HEK293T (cell line): ENCODE measurements at regions not wholly inside any gene's neighbourhood (a gene's known extent, or its start where the extent isn't known, plus 50 kb on each side); places are given as distances from the start of the nearest gene placed in this dataset.
"Not testable (repeated sequence)": the region's sequence is repeated elsewhere in the genome, so short reads cannot be mapped to it uniquely, and the experiment has no call there.

ENCODE experiments used
- CTCF ChIA-PET: fragments of 350-600 bp; formaldehyde crosslinking; extraction: SDS; loops from one replicate; lab custom pipeline; 2021; ENCODE audit warnings: antibody characterized with exemption, inconsistent platforms; lab: Yijun Ruan, JAX
- POLR2A ChIA-PET: fragments of 350-600 bp; formaldehyde crosslinking; extraction: SDS; loops from one replicate; lab custom pipeline; 2020; ENCODE audit warnings: antibody characterized with exemption, inconsistent platforms; lab: Yijun Ruan, JAX
- DNase-seq: peaks from one replicate; pipeline ENCODE4 v3.0.0; 2012; ENCODE audit warnings: mixed read lengths; ENCODE audit errors: extremely low spot score
- ARNT ChIP-seq: fragments of 450-650 bp; IDR thresholded peaks from 2 replicates; pipeline ENCODE4 v1.6.1; 2017; ENCODE audit warnings: mild to moderate bottlenecking
- BHLHE40 ChIP-seq: fragments of 450-650 bp; IDR thresholded peaks from 2 replicates; pipeline ENCODE4 v1.6.1; 2016; ENCODE audit warnings: mild to moderate bottlenecking, moderate library complexity, borderline replicate concordance
- CTBP1 ChIP-seq: fragments of 450-650 bp; IDR thresholded peaks from 2 replicates; pipeline ENCODE4 v1.6.1; 2016; ENCODE audit warnings: borderline replicate concordance
- ELF4 ChIP-seq: fragments of 450-650 bp; IDR thresholded peaks from 2 replicates; pipeline ENCODE4 v1.6.1; 2017; ENCODE audit warnings: antibody characterized with exemption
- FOXA1 ChIP-seq: fragments of 450-650 bp; IDR thresholded peaks from 2 replicates; pipeline ENCODE4 v1.6.1; 2016; ENCODE audit warnings: mild to moderate bottlenecking
- FOXK2 ChIP-seq: fragments of 450-650 bp; IDR thresholded peaks from 2 replicates; pipeline ENCODE4 v1.6.1; 2016; ENCODE audit warnings: mild to moderate bottlenecking
- FOXM1 ChIP-seq: fragments of 450-650 bp; IDR thresholded peaks from 2 replicates; pipeline ENCODE4 v1.6.1; 2017; ENCODE audit warnings: mild to moderate bottlenecking, borderline replicate concordance
- HDGF ChIP-seq: fragments of 450-650 bp; IDR thresholded peaks from 2 replicates; pipeline ENCODE4 v1.6.1; 2017; ENCODE audit warnings: antibody characterized with exemption, borderline replicate concordance
- L3MBTL2 ChIP-seq: fragments of 450-650 bp; conservative IDR thresholded peaks from 2 replicates; pipeline ENCODE4 v1.6.1; 2016; ENCODE audit warnings: mild to moderate bottlenecking
- LEF1 ChIP-seq: fragments of 450-650 bp; IDR thresholded peaks from 2 replicates; pipeline ENCODE4 v1.6.1; 2017; ENCODE audit warnings: mild to moderate bottlenecking, borderline replicate concordance
- NFRKB ChIP-seq: fragments of 450-650 bp; IDR thresholded peaks from 2 replicates; pipeline ENCODE4 v1.6.1; 2016; ENCODE audit warnings: mild to moderate bottlenecking, moderate library complexity
- SP1 ChIP-seq: fragments of 450-650 bp; IDR thresholded peaks from 2 replicates; pipeline ENCODE4 v1.6.1; 2017
- SUZ12 ChIP-seq: fragments of 450-650 bp; IDR thresholded peaks from 2 replicates; pipeline ENCODE4 v1.6.1; 2016; ENCODE audit warnings: mild to moderate bottlenecking
- TARDBP ChIP-seq: fragments of 450-650 bp; IDR thresholded peaks from 2 replicates; pipeline ENCODE4 v1.6.1; 2016
- ZNF384 ChIP-seq: fragments of 450-650 bp; IDR thresholded peaks from 2 replicates; pipeline ENCODE4 v1.6.1; 2016
- TF ChIP-seq, protein P1 (sequence below): fragments of 450-650 bp; IDR thresholded peaks from 2 replicates; pipeline ENCODE4 v1.6.1; 2016

- POLR2A ChIA-PET = no interaction called here
- CTCF ChIA-PET = no interaction called here
- DNase-seq = no peak
- TF ChIP-seq SUZ12 (no peak), HDGF (no peak), FOXK2 (no peak)
- TF ChIP-seq, protein P1, sequence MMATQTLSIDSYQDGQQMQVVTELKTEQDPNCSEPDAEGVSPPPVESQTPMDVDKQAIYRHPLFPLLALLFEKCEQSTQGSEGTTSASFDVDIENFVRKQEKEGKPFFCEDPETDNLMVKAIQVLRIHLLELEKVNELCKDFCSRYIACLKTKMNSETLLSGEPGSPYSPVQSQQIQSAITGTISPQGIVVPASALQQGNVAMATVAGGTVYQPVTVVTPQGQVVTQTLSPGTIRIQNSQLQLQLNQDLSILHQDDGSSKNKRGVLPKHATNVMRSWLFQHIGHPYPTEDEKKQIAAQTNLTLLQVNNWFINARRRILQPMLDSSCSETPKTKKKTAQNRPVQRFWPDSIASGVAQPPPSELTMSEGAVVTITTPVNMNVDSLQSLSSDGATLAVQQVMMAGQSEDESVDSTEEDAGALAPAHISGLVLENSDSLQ = peak; percentile 31; the same call in 1 of the 2 replicates
Observed at GRCh38 chr14:58920230-58920629, 268.2 kb upstream of the DAAM1 start.

GRCh38 chr14:58922201-58922940 lies 266.1 kb upstream of the DAAM1 start:
- CTCF ChIA-PET, DNase-seq, POLR2A ChIA-PET: not testable (repeated sequence)

GRCh38 chr14:58923751-58924405 lies 264.6 kb upstream of the DAAM1 start:
- DNase-seq = no peak
- TF ChIP-seq NFRKB = no peak
- TF ChIP-seq, protein P1 = no peak
- TF ChIP-seq HDGF = no peak
- TF ChIP-seq FOXK2 = no peak
- no peak for TF ChIP-seq SUZ12
- no peak for TF ChIP-seq ELF4
- no peak for TF ChIP-seq LEF1
- no peak for TF ChIP-seq ZNF384
- TF ChIP-seq SP1 = no peak
- no peak for TF ChIP-seq CTBP1
- no peak for TF ChIP-seq BHLHE40
- TF ChIP-seq TARDBP = no peak
- TF ChIP-seq FOXM1 = no peak
- TF ChIP-seq L3MBTL2 = no peak
- no peak for TF ChIP-seq ARNT
- TF ChIP-seq FOXA1 = no peak
- CTCF ChIA-PET = no interaction called here
- POLR2A ChIA-PET = no interaction called here

- POLR2A ChIA-PET = no interaction called here
- DNase-seq = no peak
- TF ChIP-seq NFRKB (no peak), LEF1 (no peak), FOXA1 (no peak), ELF4 (no peak), CTBP1 (no peak), ZNF384 (no peak), FOXM1 (no peak), SP1 (no peak), HDGF (no peak), FOXK2 (no peak), SUZ12 (no peak), BHLHE40 (no peak), L3MBTL2 (no peak), TARDBP (no peak), ARNT (no peak)
- TF ChIP-seq, protein P1 = no peak
Observed at GRCh38 chr14:58941629-58942028, 246.8 kb upstream of the DAAM1 start.

GRCh38 chr14:58942516-58942915 lies 246.0 kb upstream of the DAAM1 start:
- ChIA-PET POLR2A (no interaction called here), CTCF (no interaction called here)
- TF ChIP-seq LEF1 = no peak
- TF ChIP-seq SUZ12 = no peak
- TF ChIP-seq FOXM1 = no peak
- TF ChIP-seq ZNF384 = no peak
- TF ChIP-seq HDGF = no peak
- DNase-seq = no peak

More at GRCh38 chr14:58941629-58942028, 246.8 kb upstream of the DAAM1 start:
- CTCF ChIA-PET = no interaction called here

GRCh38 chr14:58944343-58944967 lies 244.0 kb upstream of the DAAM1 start:
- ChIA-PET CTCF (no interaction called here), POLR2A (no interaction called here)
- DNase-seq = peak; percentile 23
- TF ChIP-seq NFRKB (no peak), SP1 (no peak), FOXK2 (no peak), FOXM1 (no peak), HDGF (no peak), LEF1 (no peak), L3MBTL2 (no peak), ZNF384 (no peak), ELF4 (no peak), TARDBP (no peak), SUZ12 (no peak), FOXA1 (no peak), ARNT (no peak), CTBP1 (no peak), BHLHE40 (no peak)
- TF ChIP-seq, protein P1 = no peak
